ENCODE measurements at regions not wholly inside any gene's neighbourhood (a gene's known extent, or its start where the extent isn't known, plus 50 kb on each side); places are given as distances from the start of the nearest gene placed in this dataset.

- Histone ChIP-seq H3K4me1 (no peaks in the 10 kb centered on the region), H3K4me3 (replicated peaks in 1 of 3) (no peak overlapping the region), H3K27ac (no peak overlapping the region), H3K27me3 (no peaks in the 10 kb centered on the region), H3K9me3 (no peaks in the 10 kb centered on the region), H3K36me3 (no peaks in the 10 kb centered on the region)
- intact Hi-C loops (cut with DNase I), result no loop called here
- no peak for DNase-seq
- TF ChIP-seq, protein P1, sequence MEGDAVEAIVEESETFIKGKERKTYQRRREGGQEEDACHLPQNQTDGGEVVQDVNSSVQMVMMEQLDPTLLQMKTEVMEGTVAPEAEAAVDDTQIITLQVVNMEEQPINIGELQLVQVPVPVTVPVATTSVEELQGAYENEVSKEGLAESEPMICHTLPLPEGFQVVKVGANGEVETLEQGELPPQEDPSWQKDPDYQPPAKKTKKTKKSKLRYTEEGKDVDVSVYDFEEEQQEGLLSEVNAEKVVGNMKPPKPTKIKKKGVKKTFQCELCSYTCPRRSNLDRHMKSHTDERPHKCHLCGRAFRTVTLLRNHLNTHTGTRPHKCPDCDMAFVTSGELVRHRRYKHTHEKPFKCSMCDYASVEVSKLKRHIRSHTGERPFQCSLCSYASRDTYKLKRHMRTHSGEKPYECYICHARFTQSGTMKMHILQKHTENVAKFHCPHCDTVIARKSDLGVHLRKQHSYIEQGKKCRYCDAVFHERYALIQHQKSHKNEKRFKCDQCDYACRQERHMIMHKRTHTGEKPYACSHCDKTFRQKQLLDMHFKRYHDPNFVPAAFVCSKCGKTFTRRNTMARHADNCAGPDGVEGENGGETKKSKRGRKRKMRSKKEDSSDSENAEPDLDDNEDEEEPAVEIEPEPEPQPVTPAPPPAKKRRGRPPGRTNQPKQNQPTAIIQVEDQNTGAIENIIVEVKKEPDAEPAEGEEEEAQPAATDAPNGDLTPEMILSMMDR (IDR thresholded peaks at IDR 0.05), result no peak
- TF ChIP-seq POLR2A (IDR thresholded peaks at IDR 0.05), result no peak
- WGBS, 2 donors, result 46 to 79% methylated on average over 2 of the region's 2 CpGs
Observed at GRCh38 chr22:34068001-34068400, 147.7 kb upstream of the LARGE1 start.

DNA sequence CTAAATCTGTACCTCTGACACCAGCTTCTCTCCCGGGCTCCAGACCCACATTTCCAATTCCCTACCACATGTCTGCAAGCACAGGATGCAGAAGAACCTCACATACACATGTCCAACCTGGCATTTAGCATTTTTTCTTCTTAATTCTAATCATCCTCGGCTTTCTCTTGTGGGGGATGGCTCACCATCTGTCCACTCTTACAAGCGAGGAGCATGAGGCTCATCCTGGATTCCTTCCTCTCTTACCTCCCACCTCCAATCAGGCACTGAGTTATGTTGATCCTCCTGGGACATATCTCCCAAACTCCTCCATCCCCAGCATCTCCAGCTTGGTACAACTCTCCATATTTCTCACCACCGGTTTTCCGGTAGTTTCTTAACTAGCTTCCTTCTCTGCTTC, 149.8 kb upstream of the LARGE1 start:
- Histone ChIP-seq H3K9me3 (no peaks in the 10 kb centered on the region), H3K27ac (no peak overlapping the region), H3K4me1 (no peaks in the 10 kb centered on the region), H3K4me3 (replicated peaks in 1 of 3) (no peak overlapping the region), H3K36me3 (no peaks in the 10 kb centered on the region), H3K27me3 (no peaks in the 10 kb centered on the region)
- WGBS, 2 donors, result 83 to 86% methylated on average over 5 of the region's 5 CpGs
- intact Hi-C loops (cut with DNase I), result no loop called here
- no peak for TF ChIP-seq POLR2A (IDR thresholded peaks at IDR 0.05)
- TF ChIP-seq, protein P1 (IDR thresholded peaks at IDR 0.05), result no peak
- DNase-seq, result no peak

- H3K27ac ChIP-seq, result no peak overlapping the region
- TF ChIP-seq, protein P1 (IDR thresholded peaks at IDR 0.05), result no peak
- no peak for TF ChIP-seq POLR2A (IDR thresholded peaks at IDR 0.05)
- no peak overlapping the region for H3K4me3 ChIP-seq (replicated peaks in 1 of 3)
- no peaks in the 10 kb centered on the region for H3K36me3 ChIP-seq
- no peaks in the 10 kb centered on the region for H3K4me1 ChIP-seq
- WGBS, 2 donors, result 55 to 72% methylated on average over 3 of the region's 3 CpGs
- no peak for DNase-seq
- H3K27me3 ChIP-seq, result no peaks in the 10 kb centered on the region
- intact Hi-C loops (cut with DNase I), result no loop called here
- H3K9me3 ChIP-seq, result no peaks in the 10 kb centered on the region
Observed at GRCh38 chr22:34070531-34070930, 150.3 kb upstream of the LARGE1 start.

- Histone ChIP-seq H3K4me1 (no peaks in the 10 kb centered on the region), H3K27ac (no peak overlapping the region), H3K4me3 (replicated peaks in 1 of 3) (no peak overlapping the region), H3K36me3 (no peaks in the 10 kb centered on the region), H3K27me3 (no peaks in the 10 kb centered on the region), H3K9me3 (no peaks in the 10 kb centered on the region)
- WGBS, 2 donors, result 60 to 68% methylated on average over 4 of the region's 4 CpGs
- DNase-seq, result no peak
- intact Hi-C loops (cut with DNase I), result no loop called here
- TF ChIP-seq, protein P1 (IDR thresholded peaks at IDR 0.05), result no peak
- no peak for TF ChIP-seq POLR2A (IDR thresholded peaks at IDR 0.05)
Observed at GRCh38 chr22:34072585-34072984, 152.3 kb upstream of the LARGE1 start.

GRCh38 chr22:34080433-34080832, 160.2 kb upstream of the LARGE1 start:
- Histone ChIP-seq H3K27me3 (no peaks in the 10 kb centered on the region), H3K4me3 (replicated peaks in 1 of 3) (no peak overlapping the region), H3K36me3 (no peaks in the 10 kb centered on the region), H3K27ac (no peak overlapping the region), H3K9me3 (no peaks in the 10 kb centered on the region), H3K4me1 (no peaks in the 10 kb centered on the region)
- 93 to 98% methylated on average over 2 of the region's 2 CpGs for WGBS, 2 donors
- TF ChIP-seq, protein P1 (IDR thresholded peaks at IDR 0.05), result no peak
- no peak for TF ChIP-seq POLR2A (IDR thresholded peaks at IDR 0.05)
- intact Hi-C loops (cut with DNase I), result no loop called here
- no peak for DNase-seq

Measured in thyroid gland (tissue), 4 donors.